WI38 (cell line): ENCODE measurements at regions not wholly inside any gene's neighbourhood (a gene's known extent, or its start where the extent isn't known, plus 50 kb on each side); places are given as distances from the start of the nearest gene placed in this dataset.

ENCODE experiments used
- H3K4me3 ChIP-seq: 2 replicates; pipeline ENCODE4 v1.5.1; 2011; ENCODE audit warnings: low read depth, mild to moderate bottlenecking, control low read depth, low read length
- CTCF ChIP-seq: IDR thresholded peaks from 2 replicates; pipeline ENCODE4 v1.5.1; 2012; ENCODE audit warnings: low read depth, mild to moderate bottlenecking, control low read depth, low read length

- no peak for TF ChIP-seq CTCF
- H3K4me3 ChIP-seq = no peak overlapping the region
Measured at GRCh38 chr2:220275454-220275853, 648.0 kb downstream of the SLC4A3 start.

- H3K4me3 ChIP-seq = no peak overlapping the region
- no peak for TF ChIP-seq CTCF
Measured at GRCh38 chr2:220276741-220277444, 649.5 kb downstream of the SLC4A3 start.

GRCh38 chr2:220277445-220277975, 650.1 kb downstream of the SLC4A3 start:
- TF ChIP-seq CTCF = no peak
- no peak overlapping the region for H3K4me3 ChIP-seq

GRCh38 chr2:220278022-220278421, 650.6 kb downstream of the SLC4A3 start:
- no peak overlapping the region for H3K4me3 ChIP-seq
- no peak for TF ChIP-seq CTCF

- no peak overlapping the region for H3K4me3 ChIP-seq
- no peak for TF ChIP-seq CTCF
Measured at GRCh38 chr2:220279372-220279771, 651.9 kb downstream of the SLC4A3 start.

GRCh38 chr2:220279840-220280239, 652.4 kb downstream of the SLC4A3 start:
- H3K4me3 ChIP-seq = no peak overlapping the region
- no peak for TF ChIP-seq CTCF

- no peak overlapping the region for H3K4me3 ChIP-seq
- no peak for TF ChIP-seq CTCF
Measured at GRCh38 chr2:220280736-220281135, 653.3 kb downstream of the SLC4A3 start.
